ENCODE measurements at regions not wholly inside any gene's neighbourhood (a gene's known extent, or its start where the extent isn't known, plus 50 kb on each side); places are given as distances from the start of the nearest gene placed in this dataset.

- peak overlapping the region; percentile 73 for H3K4ac ChIP-seq (ENCODE audit: low read depth, low read length)
- no peak overlapping the region for H3K4me2 ChIP-seq (ENCODE audit: low read depth, low read length)
- no peak for TF ChIP-seq CTCF (conservative IDR thresholded peaks at IDR 0.05; ENCODE audit: low read depth, low read length)
- no peak for TF ChIP-seq POLR2A (IDR thresholded peaks at IDR 0.05; ENCODE audit: low read depth, low read length)
- TF ChIP-seq FOS (IDR thresholded peaks at IDR 0.05; ENCODE audit: low read depth, low read length) = no peak
- no peak for TF ChIP-seq ELK1 (IDR thresholded peaks at IDR 0.05; ENCODE audit: borderline replicate concordance, low read depth, low read length)
- no peak for TF ChIP-seq NFE2L2 (IDR thresholded peaks at IDR 0.05; ENCODE audit: low read depth, low read length)
- no peak for TF ChIP-seq RFX5 (IDR thresholded peaks at IDR 0.05; ENCODE audit: low read depth, low read length)
- TF ChIP-seq CEBPB (IDR thresholded peaks at IDR 0.05; ENCODE audit: low read depth, low read length) = no peak
- no peak for TF ChIP-seq CHD1 (IDR thresholded peaks at IDR 0.05; ENCODE audit: low read depth, low read length)
- no peak for TF ChIP-seq BHLHE40 (IDR thresholded peaks at IDR 0.05; ENCODE audit: low read depth, low read length)
- TF ChIP-seq SMC3 (IDR thresholded peaks at IDR 0.05; ENCODE audit: low read depth, low read length) = no peak
- TF ChIP-seq MAFK (IDR thresholded peaks at IDR 0.05; ENCODE audit: low read depth, low read length) = no peak
- TF ChIP-seq USF2 (IDR thresholded peaks at IDR 0.05; ENCODE audit: low read depth, low read length) = no peak
- no peak for TF ChIP-seq RAD21 (IDR thresholded peaks at IDR 0.05; ENCODE audit: low read length)
- no peak for TF ChIP-seq MXI1 (IDR thresholded peaks at IDR 0.05; ENCODE audit: borderline replicate concordance, low read depth, low read length)
- TF ChIP-seq MAZ (IDR thresholded peaks at IDR 0.05; ENCODE audit: borderline replicate concordance, low read depth, low read length) = no peak
- TF ChIP-seq RCOR1 (IDR thresholded peaks at IDR 0.05; ENCODE audit: insufficient replicate concordance, low read length) = no peak
- H2AK5ac ChIP-seq (ENCODE audit: low read depth, low read length) = peak overlapping the region; percentile 92
- H3K56ac ChIP-seq (ENCODE audit: extremely low read depth, insufficient read depth, low read length) = peak overlapping the region; percentile 19; the same call in 1 of the 2 replicates
- H3K4me1 ChIP-seq (ENCODE audit: control insufficient read depth, insufficient read depth, low read length) = peaks cover 22% of the 10 kb centered on the region
- no peak overlapping the region for H3K27ac ChIP-seq (ENCODE audit: insufficient read depth, low read length)
- peak overlapping the region; percentile 88; the same call in 1 of the 2 replicates for H3K23ac ChIP-seq (ENCODE audit: low read depth, low read length)
- H3K4me3 ChIP-seq (ENCODE audit: insufficient read depth, low read depth, low read length) = no peak overlapping the region
- ATAC-seq (ENCODE audit: low read depth) (no peak), DNase-seq (peak; percentile 62)
- intact Hi-C loops (cut with micrococcal nuclease) = loop anchor here (5.0 kb wide), 1 partner anchor 417 kb away; the partner anchor contains the start of gene MEIS1
- WGBS, 2 experiments (ENCODE audit: extremely low coverage in 2 of 2, insufficient read length in 1 of 2) = no CpG with 5 or more reads among the region's 3 CpGs
- H2BK120ac ChIP-seq (ENCODE audit: low read depth, low read length) = peak overlapping the region; percentile 89
- no peaks in the 10 kb centered on the region for H3K9me3 ChIP-seq (ENCODE audit: control insufficient read depth, insufficient read depth, low read length)
- H3K18ac ChIP-seq (ENCODE audit: low read depth, low read length) = peak overlapping the region; percentile 85
- POLR2A ChIA-PET (ENCODE audit: unreplicated experiment) = no interaction called here
- in situ Hi-C loops (cut with MboI; ENCODE audit: low sequenced_read_pairs) = no loop called here
- H3K36me3 ChIP-seq (ENCODE audit: control insufficient read depth, insufficient read depth, low read length) = no peaks in the 10 kb centered on the region
- BruUV-seq (replicated peaks) = no TSS peak
- H2BK5ac ChIP-seq (ENCODE audit: low read depth, low read length, poor library complexity, severe bottlenecking) = peak overlapping the region; percentile 40
- H3K27me3 ChIP-seq (ENCODE audit: control insufficient read depth, insufficient read depth, low read length) = no peaks in the 10 kb centered on the region
- dilution Hi-C loops (cut with HindIII; ENCODE audit: low sequenced_read_pairs, unreplicated experiment) = no loop called here
- peak overlapping the region; percentile 90; the same call in 1 of the 2 replicates for H2BK20ac ChIP-seq (ENCODE audit: low read depth, low read length)
- H4K20me1 ChIP-seq (ENCODE audit: insufficient read depth, low read length) = no peaks in the 10 kb centered on the region
- H3K9me1 ChIP-seq (ENCODE audit: insufficient read depth, low read length) = peaks cover 19% of the 10 kb centered on the region
- H4K8ac ChIP-seq (ENCODE audit: low read depth in 2 of 2, low read length in 2 of 2) = peak overlapping the region; percentile 41 to 84; a peak in 3 of 4 replicates
- CTCF ChIA-PET = no interaction called here
- H4K91ac ChIP-seq (ENCODE audit: insufficient read depth, low read depth, low read length) = peak overlapping the region; percentile 46
- H2BK15ac ChIP-seq (ENCODE audit: low read depth, low read length) = peak overlapping the region; percentile 45; the same call in 2 of the 3 replicates
- peak overlapping the region; percentile 53 for H2AFZ ChIP-seq (replicated peaks; ENCODE audit: low read length, poor library complexity)
- peak overlapping the region; percentile 64 for H3K14ac ChIP-seq (replicated peaks; ENCODE audit: low read depth, low read length)
- H2AK9ac ChIP-seq (replicated peaks; ENCODE audit: low read depth, low read length, poor library complexity) = peak overlapping the region; percentile 81
- 0 out of 4 replicates have a peak, but pooled peaks cover 0 to 3% of the 10 kb centered on the region in 2 experiments for H3K79me1 ChIP-seq (ENCODE audit: low read depth in 1 of 2, low read length in 2 of 2)
- peak overlapping the region; percentile 79 for H4K5ac ChIP-seq (ENCODE audit: low read depth, low read length)
- H3K9ac ChIP-seq (ENCODE audit: low read depth, low read length) = no peak overlapping the region; the same call in 1 of the 2 replicates
Measured at GRCh38 chr2:66854298-66854697, 419.4 kb downstream of the MEIS1 start.

All from IMR-90 (cell line).